Mesenchymal stem cell (in vitro differentiated cells and primary cell): ENCODE measurements at regions not wholly inside any gene's neighbourhood (a gene's known extent, or its start where the extent isn't known, plus 50 kb on each side); places are given as distances from the start of the nearest gene placed in this dataset.

Experiments
- DNase-seq: peaks from one replicate; pipeline ENCODE4 v3.0.0-alpha.2; 2013
- H2AFZ ChIP-seq: one replicate; pipeline ENCODE4 v1.6.1; 2013; ENCODE audit warnings: low read depth, mild to moderate bottlenecking, control low read depth, inconsistent platforms, low read length, moderate library complexity
- H2AK5ac ChIP-seq: 2 replicates; pipeline ENCODE4 v1.6.1; 2013; ENCODE audit warnings: low read length, moderate library complexity, mild to moderate bottlenecking, inconsistent platforms; ENCODE audit not compliant: severe bottlenecking
- H2BK120ac ChIP-seq: one replicate; pipeline ENCODE4 v1.6.1; 2013; ENCODE audit warnings: low read depth, mild to moderate bottlenecking, inconsistent platforms, low read length, moderate library complexity
- H2BK12ac ChIP-seq, 2 experiments: one replicate each; pipeline ENCODE4 v1.6.1; 2013; ENCODE audit warnings: inconsistent platforms in 2 of 2, low read length in 2 of 2, mild to moderate bottlenecking in 2 of 2, moderate library complexity in 2 of 2, control low read depth in 1 of 2
- H2BK15ac ChIP-seq: one replicate; pipeline ENCODE4 v1.6.1; 2013; ENCODE audit warnings: mild to moderate bottlenecking, low read depth, inconsistent platforms; ENCODE audit not compliant: poor library complexity, severe bottlenecking
- H2BK5ac ChIP-seq: 2 replicates; pipeline ENCODE4 v1.6.1; 2013; ENCODE audit warnings: low read depth, mild to moderate bottlenecking, low read length, control low read depth, inconsistent platforms; ENCODE audit not compliant: poor library complexity, severe bottlenecking
- H3K14ac ChIP-seq, 2 experiments: one replicate each; pipeline ENCODE4 v1.6.1; 2013; ENCODE audit warnings: inconsistent platforms in 2 of 2, low read length in 2 of 2, control low read depth in 1 of 2, mild to moderate bottlenecking in 1 of 2, moderate library complexity in 1 of 2
- H3K18ac ChIP-seq, 2 experiments: one replicate each; pipeline ENCODE4 v1.6.1; 2013; ENCODE audit warnings: inconsistent platforms in 2 of 2, low read length in 2 of 2, control low read depth in 1 of 2, low read depth in 1 of 2, mild to moderate bottlenecking in 1 of 2
- H3K23ac ChIP-seq, 2 experiments: one replicate each; pipeline ENCODE4 v1.6.1; 2013; ENCODE audit warnings: inconsistent platforms in 2 of 2, low read length in 2 of 2, mild to moderate bottlenecking in 2 of 2, moderate library complexity in 2 of 2, control low read depth in 1 of 2
- H3K27ac ChIP-seq: 2 replicates; pipeline ENCODE4 v1.5.1; 2013; ENCODE audit warnings: mild to moderate bottlenecking, moderate library complexity, low read length, control low read depth, inconsistent platforms; ENCODE audit not compliant: poor library complexity, severe bottlenecking
- H3K27me3 ChIP-seq, 2 experiments: 2 replicates each; pipeline versions ENCODE4 v1.6.1 to v1.7.0; 2013; ENCODE audit warnings: low read length in 2 of 2, mild to moderate bottlenecking in 2 of 2, moderate library complexity in 2 of 2, control low read depth in 1 of 2, inconsistent platforms in 1 of 2; ENCODE audit not compliant: control insufficient read depth in 1 of 2, insufficient read depth in 1 of 2
- H3K36me3 ChIP-seq, 2 experiments: 2 replicates each; pipeline versions ENCODE4 v1.6.1 to v1.7.0; 2013; ENCODE audit warnings: low read length in 2 of 2, control low read depth in 1 of 2, inconsistent platforms in 1 of 2, low read depth in 1 of 2, mild to moderate bottlenecking in 1 of 2; ENCODE audit not compliant: insufficient read depth in 2 of 2, control insufficient read depth in 1 of 2
- H3K4ac ChIP-seq, 2 experiments: one replicate each; pipeline ENCODE4 v1.6.1; 2013; ENCODE audit warnings: inconsistent platforms in 2 of 2, low read length in 2 of 2, mild to moderate bottlenecking in 2 of 2, moderate library complexity in 2 of 2, control low read depth in 1 of 2, low read depth in 1 of 2
- H3K4me1 ChIP-seq: 2 replicates; pipeline ENCODE4 v1.6.1; 2013; ENCODE audit warnings: low read depth, low read length, control low read depth; ENCODE audit not compliant: control insufficient read depth, insufficient read depth
- H3K4me2 ChIP-seq: 2 replicates; pipeline ENCODE4 v1.6.1; 2013; ENCODE audit warnings: low read length, mild to moderate bottlenecking, inconsistent platforms; ENCODE audit not compliant: poor library complexity, severe bottlenecking
- H3K4me3 ChIP-seq, 2 experiments: 2 replicates each; pipeline versions ENCODE4 v1.5.1 to v1.7.0; 2013; ENCODE audit warnings: low read length in 2 of 2, mild to moderate bottlenecking in 2 of 2, control low read depth in 1 of 2, low read depth in 1 of 2; ENCODE audit not compliant: insufficient read depth in 1 of 2
- H3K79me1 ChIP-seq: replicated peaks from 2 replicates; pipeline ENCODE4 v1.6.1; 2013; ENCODE audit warnings: mild to moderate bottlenecking, control low read depth, low read length, inconsistent platforms; ENCODE audit not compliant: poor library complexity, severe bottlenecking
- H3K9ac ChIP-seq: 2 replicates; pipeline ENCODE4 v1.7.0; 2013; ENCODE audit warnings: mild to moderate bottlenecking, low read length, moderate library complexity
- H3K9me3 ChIP-seq: 2 replicates; pipeline ENCODE4 v1.7.0; 2013; ENCODE audit warnings: mild to moderate bottlenecking, low read length; ENCODE audit not compliant: control insufficient read depth
- H4K8ac ChIP-seq: one replicate; pipeline ENCODE4 v1.6.1; 2013; ENCODE audit warnings: inconsistent platforms, mild to moderate bottlenecking, low read length, moderate library complexity
- H4K91ac ChIP-seq: one replicate; pipeline ENCODE4 v1.6.1; 2013; ENCODE audit warnings: mild to moderate bottlenecking, low read length, inconsistent platforms
- WGBS: methylation state at CpG from one replicate; pipeline ENCODE4 v1.1.7; 2013; ENCODE audit warnings: mixed read lengths; 5-methylcytosine and 5-hydroxymethylcytosine counted together

GRCh38 chr4:66516940-66517339 is 846.7 kb upstream of the EPHA5 start:
- Histone ChIP-seq H2AFZ (no peak overlapping the region), H3K4ac (no peak overlapping the region), H4K8ac (no peak overlapping the region), H3K9ac (no peak overlapping the region), H3K79me1 (no peaks in the 10 kb centered on the region), H3K27ac (no peak overlapping the region), H2BK15ac (no peak overlapping the region), H3K4me2 (no peak overlapping the region), H2BK120ac (no peak overlapping the region), H2BK5ac (no peak overlapping the region), H3K4me1 (no peaks in the 10 kb centered on the region), H2AK5ac (no peak overlapping the region), H3K14ac (no peak overlapping the region), H3K4me3 (no peak overlapping the region), H3K36me3 (no peaks in the 10 kb centered on the region), H3K18ac (no peak overlapping the region), H3K23ac (no peak overlapping the region), H2BK12ac (no peak overlapping the region), H3K9me3 (peaks cover 3% of the 10 kb centered on the region), H3K27me3 (no peaks in the 10 kb centered on the region), H4K91ac (no peak overlapping the region)
- no CpG with 5 or more reads among the region's 2 CpGs for WGBS
- no peak for DNase-seq

- Histone ChIP-seq H3K18ac (no peak overlapping the region), H2BK5ac (no peak overlapping the region), H3K79me1 (no peaks in the 10 kb centered on the region), H3K36me3 (no peaks in the 10 kb centered on the region), H3K4ac (no peak overlapping the region), H4K91ac (no peak overlapping the region), H3K14ac (no peak overlapping the region), H3K27me3 (no peaks in the 10 kb centered on the region), H2BK15ac (no peak overlapping the region), H2BK12ac (no peak overlapping the region), H3K9me3 (peaks cover 8% of the 10 kb centered on the region), H2AK5ac (no peak overlapping the region), H3K4me1 (no peaks in the 10 kb centered on the region), H2AFZ (no peak overlapping the region), H3K23ac (no peak overlapping the region), H3K4me2 (no peak overlapping the region), H4K8ac (no peak overlapping the region), H3K9ac (no peak overlapping the region), H2BK120ac (no peak overlapping the region), H3K4me3 (no peak overlapping the region), H3K27ac (no peak overlapping the region)
- no peak for DNase-seq
- WGBS, result 100% methylated on average over 2 of the region's 2 CpGs
Measured at GRCh38 chr4:66506985-66507384, 836.7 kb upstream of the EPHA5 start.

- DNase-seq, result no peak
- Histone ChIP-seq H3K27me3 (no peaks in the 10 kb centered on the region), H3K23ac (no peak overlapping the region), H3K9ac (no peak overlapping the region), H3K14ac (no peak overlapping the region), H3K4me2 (no peak overlapping the region), H2BK5ac (no peak overlapping the region), H3K36me3 (no peaks in the 10 kb centered on the region), H2BK15ac (no peak overlapping the region), H2AK5ac (no peak overlapping the region), H2BK12ac (no peak overlapping the region), H3K27ac (no peak overlapping the region), H3K4me1 (no peaks in the 10 kb centered on the region), H3K4ac (no peak overlapping the region), H3K4me3 (no peak overlapping the region), H3K79me1 (no peaks in the 10 kb centered on the region), H2BK120ac (no peak overlapping the region), H3K9me3 (no peaks in the 10 kb centered on the region), H4K8ac (no peak overlapping the region), H2AFZ (no peak overlapping the region), H3K18ac (no peak overlapping the region), H4K91ac (no peak overlapping the region)
- WGBS, result 96% methylated on average over 3 of the region's 3 CpGs
Measured at GRCh38 chr4:66501997-66502396, 831.7 kb upstream of the EPHA5 start.

DNA sequence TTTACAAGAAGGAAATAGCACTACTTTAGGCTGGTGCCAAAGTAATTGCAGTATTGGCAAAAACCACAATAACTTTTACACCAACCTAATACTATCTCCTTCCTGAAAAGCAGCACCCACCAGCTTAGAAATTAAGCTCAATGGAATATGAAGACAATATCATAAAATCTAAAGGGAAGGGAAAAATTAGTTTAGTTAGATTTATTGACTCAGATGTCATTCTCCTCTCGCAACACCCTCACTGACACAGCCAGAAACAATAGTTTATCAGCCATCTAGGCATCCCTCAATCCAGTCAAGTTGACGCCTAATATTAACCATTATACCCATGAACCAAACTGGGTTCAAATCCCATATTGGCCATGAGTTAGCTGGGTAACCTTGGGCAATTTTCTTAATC is 820.4 kb upstream of the EPHA5 start:
- no peak for DNase-seq

More for the DNA sequence above, 820.4 kb upstream of the EPHA5 start:
- WGBS, result 97% methylated on average over 2 of the region's 2 CpGs
- Histone ChIP-seq H2BK12ac (no peak overlapping the region), H3K4me3 (no peak overlapping the region), H3K27me3 (no peaks in the 10 kb centered on the region), H3K4me2 (no peak overlapping the region), H2BK5ac (peak overlapping the region; percentile 66), H4K8ac (no peak overlapping the region), H2BK15ac (no peak overlapping the region), H3K18ac (no peak overlapping the region), H2AK5ac (no peak overlapping the region), H3K36me3 (no peaks in the 10 kb centered on the region), H2AFZ (no peak overlapping the region), H3K14ac (no peak overlapping the region), H3K9ac (no peak overlapping the region), H3K23ac (no peak overlapping the region), H3K79me1 (no peaks in the 10 kb centered on the region), H3K4ac (no peak overlapping the region), H3K27ac (no peak overlapping the region), H2BK120ac (no peak overlapping the region), H3K9me3 (no peaks in the 10 kb centered on the region), H3K4me1 (no peaks in the 10 kb centered on the region), H4K91ac (no peak overlapping the region)
